Esophagus squamous epithelium (tissue), 4 donors: ENCODE measurements at regions not wholly inside any gene's neighbourhood (a gene's known extent, or its start where the extent isn't known, plus 50 kb on each side); places are given as distances from the start of the nearest gene placed in this dataset.

Experiments
- CTCF ChIP-seq, 6 experiments: fragments of 450-650 bp in 4 of 6; fragments of 200-600 bp in 2 of 6; sonication (generic) in 2 of 6; IDR thresholded peaks; one replicate each; pipeline ENCODE4 v1.5.1; 2016 to 2019; ENCODE audit warnings: antibody characterized with exemption in 6 of 6, mild to moderate bottlenecking in 4 of 6, moderate library complexity in 4 of 6
- POLR2A ChIP-seq, 4 donors: fragments of 450-650 bp; IDR thresholded peaks; one replicate each; pipeline ENCODE4 v1.6.1; 2017; ENCODE audit warnings: antibody characterized with exemption in 4 of 4, mild to moderate bottlenecking in 4 of 4, moderate library complexity in 3 of 4

- TF ChIP-seq CTCF (IDR thresholded peaks at IDR 0.05) (no peak), POLR2A (IDR thresholded peaks at IDR 0.05) (no peak)
Observed at GRCh38 chr5:44891116-44891515, 82.4 kb downstream of the MRPS30 start.
